SK-N-SH (cell line): ENCODE measurements at regions not wholly inside any gene's neighbourhood (a gene's known extent, or its start where the extent isn't known, plus 50 kb on each side); places are given as distances from the start of the nearest gene placed in this dataset.

ENCODE experiments used
- CTCF ChIA-PET: fragments of 300-600, 350-600 bp; formaldehyde crosslinking; extraction: SDS; loops from one replicate; lab custom pipeline; 2021; lab: Yijun Ruan, JAX
- POLR2A ChIA-PET: fragments of 350-600 bp; sonication (Branson Sonifier 250); formaldehyde crosslinking; extraction: SDS; loops from one replicate; lab custom pipeline; 2020; ENCODE audit warnings: antibody characterized with exemption, inconsistent platforms; lab: Yijun Ruan, JAX
- DNase-seq: peaks from one replicate; pipeline ENCODE4 v3.0.0; 2012
- H2AFZ ChIP-seq: fragments of 200-600 bp; sonication (generic); 2 replicates; pipeline ENCODE4 v1.8.1; 2016; ENCODE audit warnings: antibody characterized with exemption, mild to moderate bottlenecking, low read depth
- H3F3A ChIP-seq: fragments of 200-600 bp; sonication (generic); replicated peaks from 2 replicates; pipeline ENCODE3; 2016; ENCODE audit warnings: antibody characterized with exemption, mild to moderate bottlenecking; ENCODE audit not compliant: insufficient read depth
- H3K27ac ChIP-seq, 2 experiments: fragments of 200-500 bp in 1 of 2; fragments of 200-600 bp in 1 of 2; sonication (Bioruptor generic) in 1 of 2; sonication (generic), shearing (Covaris generic) in 1 of 2; 2 replicates each; pipeline versions ENCODE4 v1.5.1 to v1.6.1; 2014 to 2016; ENCODE audit warnings: low read depth in 2 of 2, inconsistent platforms in 1 of 2, low read length in 1 of 2, mild to moderate bottlenecking in 1 of 2, mixed read lengths in 1 of 2
- H3K27me3 ChIP-seq: fragments of 200-600 bp; sonication (generic), shearing (Covaris generic); 2 replicates; pipeline ENCODE4 v1.6.1; 2016; ENCODE audit warnings: mixed run types; ENCODE audit not compliant: insufficient read depth
- H3K36me3 ChIP-seq, 2 experiments: fragments of 200-500 bp in 1 of 2; fragments of 200-600 bp in 1 of 2; sonication (Bioruptor generic) in 1 of 2; sonication (generic) in 1 of 2; replicated peaks in 1 of 2; 2 replicates each; pipeline versions ENCODE3 to v1.5.1; 2014 to 2016; ENCODE audit warnings: low read length in 1 of 2, mild to moderate bottlenecking in 1 of 2; ENCODE audit not compliant: insufficient read depth in 2 of 2, control insufficient read depth in 1 of 2
- H3K4me1 ChIP-seq, 2 experiments: fragments of 200-500 bp in 1 of 2; fragments of 200-600 bp in 1 of 2; sonication (Bioruptor generic) in 1 of 2; sonication (generic), shearing (Covaris generic) in 1 of 2; 2 replicates each; pipeline versions ENCODE4 v1.5.1 to v1.6.1; 2014 to 2016; ENCODE audit warnings: low read depth in 1 of 2, low read length in 1 of 2, mixed run types in 1 of 2; ENCODE audit not compliant: insufficient read depth in 2 of 2, control insufficient read depth in 1 of 2
- H3K4me2 ChIP-seq: fragments of 200-600 bp; sonication (generic), shearing (Covaris generic); 2 replicates; pipeline ENCODE4 v1.6.1; 2017; ENCODE audit warnings: mixed run types
- H3K4me3 ChIP-seq, 2 experiments: fragments of 200-500 bp in 1 of 2; fragments of 200-600 bp in 1 of 2; sonication (Bioruptor generic) in 1 of 2; sonication (generic), shearing (Covaris generic) in 1 of 2; 2 replicates each; pipeline versions ENCODE4 v1.5.1 to v1.8.1; 2014 to 2016; ENCODE audit warnings: low read depth in 2 of 2, inconsistent platforms in 1 of 2, low read length in 1 of 2, mild to moderate bottlenecking in 1 of 2, mixed read lengths in 1 of 2, moderate library complexity in 1 of 2
- H3K79me2 ChIP-seq: fragments of 200-600 bp; sonication (generic); 2 replicates; pipeline ENCODE4 v1.8.1; 2017; ENCODE audit warnings: mild to moderate bottlenecking; ENCODE audit not compliant: insufficient read depth
- H3K9ac ChIP-seq: fragments of 200-600 bp; sonication (generic); 2 replicates; pipeline ENCODE4 v1.6.1; 2017; ENCODE audit warnings: mixed run types
- H3K9me2 ChIP-seq: fragments of 200-600 bp; sonication (generic); 2 replicates; pipeline ENCODE4 v1.6.1; 2017; ENCODE audit warnings: mixed run types
- H3K9me3 ChIP-seq: fragments of 200-600 bp; sonication (generic); 2 replicates; pipeline ENCODE4 v1.6.1; 2017; ENCODE audit warnings: mixed run types, mild to moderate bottlenecking, moderate library complexity
- H4K20me1 ChIP-seq: fragments of 200-600 bp; sonication (generic); 2 replicates; pipeline ENCODE4 v1.6.1; 2017; ENCODE audit warnings: mild to moderate bottlenecking, mixed run types; ENCODE audit not compliant: insufficient read depth
- CHD2 ChIP-seq: fragments of 150-350 bp; IDR thresholded peaks from 2 replicates; pipeline ENCODE4 v1.6.1; 2018; ENCODE audit warnings: low read length; ENCODE audit not compliant: partially characterized antibody
- ELF1 ChIP-seq: IDR thresholded peaks from 2 replicates; pipeline ENCODE4 v1.4.0; 2012
- EP300 ChIP-seq, 2 experiments: IDR thresholded peaks; 2 replicates each; pipeline versions ENCODE4 v1.4.0 to v1.6.1; 2012; ENCODE audit warnings: borderline replicate concordance in 1 of 2, low read depth in 1 of 2, low read length in 1 of 2
- FOSL2 ChIP-seq: IDR thresholded peaks from 2 replicates; pipeline ENCODE4 v1.4.0; 2012; ENCODE audit warnings: low read depth, mild to moderate bottlenecking, moderate library complexity, borderline replicate concordance
- FOXJ3 ChIP-seq: sonication (generic); formaldehyde crosslinking; IDR thresholded peaks from 2 replicates; pipeline ENCODE4 v1.5.1; 2020; ENCODE audit warnings: mild to moderate bottlenecking, missing genetic modification reagents
- GABPA ChIP-seq: IDR thresholded peaks from 2 replicates; pipeline ENCODE4 v1.4.0; 2012; ENCODE audit warnings: low read depth, mild to moderate bottlenecking
- JUND ChIP-seq: IDR thresholded peaks from 2 replicates; pipeline ENCODE4 v1.4.0; 2012
- NFIC ChIP-seq: IDR thresholded peaks from 2 replicates; pipeline ENCODE4 v1.4.0; 2012; ENCODE audit warnings: borderline replicate concordance
- RFX5 ChIP-seq: IDR thresholded peaks from 2 replicates; pipeline ENCODE4 v1.6.1; 2012; ENCODE audit warnings: mild to moderate bottlenecking, improper control_type of control experiment, low read length
- RXRA ChIP-seq: IDR thresholded peaks from 2 replicates; pipeline ENCODE4 v1.4.0; 2012; ENCODE audit warnings: low read depth, mild to moderate bottlenecking, borderline replicate concordance
- SMC3 ChIP-seq: IDR thresholded peaks from 2 replicates; pipeline ENCODE4 v1.6.1; 2012; ENCODE audit warnings: low read depth, low read length, improper control_type of control experiment
- TAF1 ChIP-seq: IDR thresholded peaks from 2 replicates; pipeline ENCODE4 v1.6.1; 2012; ENCODE audit warnings: low read depth, mild to moderate bottlenecking, low read length, moderate library complexity, borderline replicate concordance
- USF1 ChIP-seq: IDR thresholded peaks from 2 replicates; pipeline ENCODE4 v1.4.0; 2012; ENCODE audit warnings: low read depth, borderline replicate concordance
- YY1 ChIP-seq: IDR thresholded peaks from 2 replicates; pipeline ENCODE4 v1.4.0; 2012; ENCODE audit warnings: low read depth, mild to moderate bottlenecking
- ZBTB33 ChIP-seq: IDR thresholded peaks from 2 replicates; pipeline ENCODE4 v1.4.0; 2012; ENCODE audit warnings: low read depth, borderline replicate concordance
- WGBS: methylation state at CpG from one replicate; pipeline ENCODE4 v1.1.6; 2017; ENCODE audit warnings: low lambda C conversion rate; 5-methylcytosine and 5-hydroxymethylcytosine counted together
- TF ChIP-seq, protein P1 (sequence below): IDR thresholded peaks from 2 replicates; pipeline ENCODE4 v1.4.0; 2012; ENCODE audit warnings: low read depth
- TF ChIP-seq, protein P2 (sequence below): IDR thresholded peaks from 2 replicates; pipeline ENCODE4; 2012
- TF ChIP-seq, protein P3 (sequence below): IDR thresholded peaks from 2 replicates; pipeline ENCODE4 v1.6.1; 2012; ENCODE audit warnings: mild to moderate bottlenecking, low read depth, low read length, moderate library complexity
- TF ChIP-seq, protein P4 (sequence below): fragments of 150-350 bp; IDR thresholded peaks from 2 replicates; pipeline ENCODE4 v1.6.1; 2016; ENCODE audit warnings: mild to moderate bottlenecking, low read depth, low read length

- Histone ChIP-seq H3K4me2 (no peak overlapping the region), H3K9me3 (no peaks in the 10 kb centered on the region), H3F3A (no peaks in the 10 kb centered on the region), H3K9me2 (no peaks in the 10 kb centered on the region), H3K27ac (no peak overlapping the region), H3K4me3 (no peak overlapping the region), H3K27me3 (no peaks in the 10 kb centered on the region), H3K9ac (no peak overlapping the region), H2AFZ (no peak overlapping the region), H4K20me1 (no peaks in the 10 kb centered on the region), H3K36me3 (no peaks in the 10 kb centered on the region), H3K79me2 (no peaks in the 10 kb centered on the region), H3K4me1 (peaks cover 0 to 9% of the 10 kb centered on the region in 2 experiments; a peak in 2 of 4 replicates)
- DNase-seq: no peak
- ChIA-PET POLR2A (no interaction called here), CTCF (interaction anchor here (1.1 to 1.9 kb wide), 6 partner anchors 8 to 130 kb away, joined by 3 to 6 read pairs (median 4); no protein-coding TSS in a partner anchor)
- WGBS: 74% methylated on average over 4 of the region's 4 CpGs
- TF ChIP-seq NFIC (no peak), GABPA (no peak), ZBTB33 (no peak), EP300 (IDR thresholded peaks at IDR 0.05; ENCODE audit: borderline replicate concordance in 1 of 2, low read depth in 1 of 2, low read length in 1 of 2) (no peak), RFX5 (no peak), RXRA (no peak), TAF1 (no peak), JUND (no peak), CHD2 (no peak), SMC3 (no peak), ELF1 (no peak), YY1 (no peak), FOXJ3 (CRISPR knock-in tag) (no peak), USF1 (no peak), FOSL2 (no peak)
- TF ChIP-seq, protein P1, sequence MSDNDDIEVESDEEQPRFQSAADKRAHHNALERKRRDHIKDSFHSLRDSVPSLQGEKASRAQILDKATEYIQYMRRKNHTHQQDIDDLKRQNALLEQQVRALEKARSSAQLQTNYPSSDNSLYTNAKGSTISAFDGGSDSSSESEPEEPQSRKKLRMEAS: no peak
- TF ChIP-seq, protein P2, sequence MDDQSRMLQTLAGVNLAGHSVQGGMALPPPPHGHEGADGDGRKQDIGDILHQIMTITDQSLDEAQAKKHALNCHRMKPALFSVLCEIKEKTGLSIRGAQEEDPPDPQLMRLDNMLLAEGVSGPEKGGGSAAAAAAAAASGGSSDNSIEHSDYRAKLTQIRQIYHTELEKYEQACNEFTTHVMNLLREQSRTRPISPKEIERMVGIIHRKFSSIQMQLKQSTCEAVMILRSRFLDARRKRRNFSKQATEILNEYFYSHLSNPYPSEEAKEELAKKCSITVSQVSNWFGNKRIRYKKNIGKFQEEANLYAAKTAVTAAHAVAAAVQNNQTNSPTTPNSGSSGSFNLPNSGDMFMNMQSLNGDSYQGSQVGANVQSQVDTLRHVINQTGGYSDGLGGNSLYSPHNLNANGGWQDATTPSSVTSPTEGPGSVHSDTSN: no peak
- TF ChIP-seq, protein P3, sequence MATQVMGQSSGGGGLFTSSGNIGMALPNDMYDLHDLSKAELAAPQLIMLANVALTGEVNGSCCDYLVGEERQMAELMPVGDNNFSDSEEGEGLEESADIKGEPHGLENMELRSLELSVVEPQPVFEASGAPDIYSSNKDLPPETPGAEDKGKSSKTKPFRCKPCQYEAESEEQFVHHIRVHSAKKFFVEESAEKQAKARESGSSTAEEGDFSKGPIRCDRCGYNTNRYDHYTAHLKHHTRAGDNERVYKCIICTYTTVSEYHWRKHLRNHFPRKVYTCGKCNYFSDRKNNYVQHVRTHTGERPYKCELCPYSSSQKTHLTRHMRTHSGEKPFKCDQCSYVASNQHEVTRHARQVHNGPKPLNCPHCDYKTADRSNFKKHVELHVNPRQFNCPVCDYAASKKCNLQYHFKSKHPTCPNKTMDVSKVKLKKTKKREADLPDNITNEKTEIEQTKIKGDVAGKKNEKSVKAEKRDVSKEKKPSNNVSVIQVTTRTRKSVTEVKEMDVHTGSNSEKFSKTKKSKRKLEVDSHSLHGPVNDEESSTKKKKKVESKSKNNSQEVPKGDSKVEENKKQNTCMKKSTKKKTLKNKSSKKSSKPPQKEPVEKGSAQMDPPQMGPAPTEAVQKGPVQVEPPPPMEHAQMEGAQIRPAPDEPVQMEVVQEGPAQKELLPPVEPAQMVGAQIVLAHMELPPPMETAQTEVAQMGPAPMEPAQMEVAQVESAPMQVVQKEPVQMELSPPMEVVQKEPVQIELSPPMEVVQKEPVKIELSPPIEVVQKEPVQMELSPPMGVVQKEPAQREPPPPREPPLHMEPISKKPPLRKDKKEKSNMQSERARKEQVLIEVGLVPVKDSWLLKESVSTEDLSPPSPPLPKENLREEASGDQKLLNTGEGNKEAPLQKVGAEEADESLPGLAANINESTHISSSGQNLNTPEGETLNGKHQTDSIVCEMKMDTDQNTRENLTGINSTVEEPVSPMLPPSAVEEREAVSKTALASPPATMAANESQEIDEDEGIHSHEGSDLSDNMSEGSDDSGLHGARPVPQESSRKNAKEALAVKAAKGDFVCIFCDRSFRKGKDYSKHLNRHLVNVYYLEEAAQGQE: no peak
- TF ChIP-seq, protein P4, sequence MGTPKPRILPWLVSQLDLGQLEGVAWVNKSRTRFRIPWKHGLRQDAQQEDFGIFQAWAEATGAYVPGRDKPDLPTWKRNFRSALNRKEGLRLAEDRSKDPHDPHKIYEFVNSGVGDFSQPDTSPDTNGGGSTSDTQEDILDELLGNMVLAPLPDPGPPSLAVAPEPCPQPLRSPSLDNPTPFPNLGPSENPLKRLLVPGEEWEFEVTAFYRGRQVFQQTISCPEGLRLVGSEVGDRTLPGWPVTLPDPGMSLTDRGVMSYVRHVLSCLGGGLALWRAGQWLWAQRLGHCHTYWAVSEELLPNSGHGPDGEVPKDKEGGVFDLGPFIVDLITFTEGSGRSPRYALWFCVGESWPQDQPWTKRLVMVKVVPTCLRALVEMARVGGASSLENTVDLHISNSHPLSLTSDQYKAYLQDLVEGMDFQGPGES: no peak
These were observed 418.1 kb downstream of the MTX2 start for GRCh38 chr2:176687342-176687741.
